GM12878 (cell line): ENCODE measurements at regions not wholly inside any gene's neighbourhood (a gene's known extent, or its start where the extent isn't known, plus 50 kb on each side); places are given as distances from the start of the nearest gene placed in this dataset.

Experiments
- ATAC-seq: fragments of 200-7000 bp; cut with Tn5 transposase; 3 replicates; pipeline ENCODE4 v1.9.1; 2020; ENCODE audit warnings: mild to moderate bottlenecking, moderate library complexity
- BruUV-seq: library from RNA; stranded (reverse); fragments of 400-500 nt; replicated peaks from 2 replicates; lab custom pipeline; 2021; lab: Mats Ljungman, UMichigan
- CTCF ChIA-PET: fragments of 300-600 bp; sonication (Branson Sonifier 250); formaldehyde crosslinking; extraction: SDS; loops from one replicate; lab custom pipeline; 2021; ENCODE audit warnings: inconsistent platforms; lab: Yijun Ruan, JAX
- POLR2A ChIA-PET: fragments of 350-600 bp; formaldehyde crosslinking; extraction: SDS; loops from one replicate; lab custom pipeline; 2021; ENCODE audit warnings: inconsistent platforms; lab: Charles Lee
- RAD21 ChIA-PET: fragments of 300-600 bp; sonication (Branson Sonifier 250); formaldehyde crosslinking; loops from one replicate; lab custom pipeline; 2023; ENCODE audit warnings: antibody characterized with exemption; ENCODE audit not compliant: unreplicated experiment; lab: Charles Lee
- SMC1A ChIA-PET: fragments of 300-600 bp; sonication (Branson Sonifier 250); formaldehyde crosslinking; loops from one replicate; lab custom pipeline; 2023; ENCODE audit not compliant: unreplicated experiment, uncharacterized antibody; lab: Charles Lee
- DNase-seq: peaks from one replicate; pipeline ENCODE4 v3.0.0-alpha.2; 2011; ENCODE audit warnings: low read depth, low spot score
- FAIRE-seq: peaks from 3 replicates; lab custom pipeline; 2011; peaks lifted over from hg19 to GRCh38; lab: Jason Lieb, UNC
- H2AFZ ChIP-seq: 2 replicates; pipeline ENCODE4 v1.6.0; 2011; ENCODE audit warnings: low read depth, low read length, control low read depth; ENCODE audit not compliant: control insufficient read depth
- H3K27ac ChIP-seq: 2 replicates; pipeline ENCODE4 v1.5.1; 2011; ENCODE audit warnings: control low read depth; ENCODE audit not compliant: control insufficient read depth, insufficient read depth
- H3K27me3 ChIP-seq, 2 experiments: replicated peaks in 1 of 2; 2 replicates each; pipeline versions ENCODE4 v1.6.0 to v1.6.1; 2011; ENCODE audit warnings: low read length in 1 of 2; ENCODE audit not compliant: control insufficient read depth in 2 of 2, insufficient read depth in 2 of 2
- H3K36me3 ChIP-seq, 2 experiments: 2 replicates each; pipeline ENCODE4 v1.5.1; 2011; ENCODE audit warnings: low read length in 1 of 2; ENCODE audit not compliant: control insufficient read depth in 2 of 2, insufficient read depth in 2 of 2
- H3K4me1 ChIP-seq: 2 replicates; pipeline ENCODE4 v1.6.1; 2011; ENCODE audit warnings: mild to moderate bottlenecking, low read length, moderate library complexity, mixed read lengths; ENCODE audit not compliant: control insufficient read depth, insufficient read depth
- H3K4me2 ChIP-seq: 2 replicates; pipeline ENCODE4 v1.6.0; 2011; ENCODE audit warnings: control low read depth; ENCODE audit not compliant: control insufficient read depth, insufficient read depth
- H3K4me3 ChIP-seq: fragments of 200-600 bp; sonication (generic); 2 replicates; pipeline ENCODE4 v1.5.1; 2016
- H3K79me2 ChIP-seq: 2 replicates; pipeline ENCODE4 v1.6.0; 2011; ENCODE audit warnings: low read length; ENCODE audit not compliant: control insufficient read depth, insufficient read depth
- H3K9ac ChIP-seq: 2 replicates; pipeline ENCODE4 v1.8.0; 2011; ENCODE audit warnings: low read length, control low read depth, mixed read lengths; ENCODE audit not compliant: control insufficient read depth, insufficient read depth
- H3K9me3 ChIP-seq: replicated peaks from 3 replicates; pipeline ENCODE4 v1.5.1; 2011; ENCODE audit warnings: mild to moderate bottlenecking, low read length; ENCODE audit not compliant: control insufficient read depth, insufficient read depth
- H4K20me1 ChIP-seq: 2 replicates; pipeline ENCODE4 v1.6.0; 2011; ENCODE audit not compliant: control insufficient read depth, insufficient read depth
- BACH1 ChIP-seq: fragments of 450-650 bp; IDR thresholded peaks from 2 replicates; pipeline ENCODE4 v1.6.1; 2017; ENCODE audit warnings: mild to moderate bottlenecking, borderline replicate concordance
- BCL11A ChIP-seq: IDR thresholded peaks from 2 replicates; pipeline ENCODE4 v1.6.1; 2011; ENCODE audit warnings: low read depth, low read length
- BCLAF1 ChIP-seq: fragments of 450-650 bp; IDR thresholded peaks from 2 replicates; pipeline ENCODE4 v1.6.1; 2017; ENCODE audit warnings: antibody characterized with exemption, mild to moderate bottlenecking, moderate library complexity
- CUX1 ChIP-seq: IDR thresholded peaks from 2 replicates; pipeline ENCODE4 v1.6.1; 2012; ENCODE audit warnings: improper control_type of control experiment, low read depth, low read length; ENCODE audit not compliant: insufficient replicate concordance
- ETV6 ChIP-seq, 2 experiments: fragments of 450-650 bp in 1 of 2; IDR thresholded peaks in 1 of 2; conservative IDR thresholded peaks in 1 of 2; 2 replicates each; pipeline ENCODE4 v1.6.1; 2014; ENCODE audit warnings: antibody characterized with exemption in 1 of 2, borderline replicate concordance in 1 of 2, low read depth in 1 of 2, mild to moderate bottlenecking in 1 of 2, moderate library complexity in 1 of 2
- FOS ChIP-seq: IDR thresholded peaks from 3 replicates; pipeline ENCODE4 v1.6.1; 2011; ENCODE audit warnings: borderline replicate concordance; ENCODE audit not compliant: insufficient read length; ENCODE audit errors: extremely low read depth
- HDAC6 ChIP-seq: fragments of 200-600 bp; sonication (generic); IDR thresholded peaks from one replicate; pipeline ENCODE4 v1.8.0; 2017; ENCODE audit warnings: antibody characterized with exemption; ENCODE audit not compliant: unreplicated experiment
- NR2C2 ChIP-seq: IDR thresholded peaks from 2 replicates; pipeline ENCODE4 v1.6.1; 2011; ENCODE audit warnings: borderline replicate concordance, low read depth; ENCODE audit not compliant: control insufficient read depth, insufficient read length
- SKIL ChIP-seq: fragments of 450-650 bp; IDR thresholded peaks from 2 replicates; pipeline ENCODE4 v1.6.1; 2017; ENCODE audit warnings: mild to moderate bottlenecking, low read depth, inconsistent platforms; ENCODE audit not compliant: poor library complexity, severe bottlenecking
- ZBTB33 ChIP-seq: fragments of 450-650 bp; IDR thresholded peaks from 2 replicates; pipeline ENCODE4 v1.6.1; 2017; ENCODE audit warnings: mild to moderate bottlenecking
- ZNF217 ChIP-seq: fragments of 450-650 bp; IDR thresholded peaks from 2 replicates; pipeline ENCODE4 v1.6.1; 2017; ENCODE audit warnings: antibody characterized with exemption, mild to moderate bottlenecking
- ZNF274 ChIP-seq: IDR thresholded peaks from one replicate; pipeline ENCODE4 v1.8.0; 2011; ENCODE audit not compliant: insufficient read length, insufficient read depth
- WGBS: methylation state at CpG from one replicate; pipeline ENCODE4 v1.1.6; 2016; ENCODE audit warnings: low lambda C conversion rate; ENCODE audit not compliant: insufficient replicate concordance, insufficient coverage; ENCODE audit errors: missing lambda C conversion rate; 5-methylcytosine and 5-hydroxymethylcytosine counted together
- in situ Hi-C: fragments of 300-500 bp; cut with MboI; formaldehyde crosslinking; loops from 9 replicates; pipeline ENCODE4 v1.14.3; 2018; ENCODE audit warnings: mixed read lengths
- intact Hi-C: fragments of 100-400 bp; cut with micrococcal nuclease; formaldehyde crosslinking; loops from one replicate; pipeline ENCODE4 v1.14.2; 2022; ENCODE audit not compliant: unreplicated experiment

GRCh38 chr3:117964814-117965213 is 1069.8 kb downstream of the IGSF11 start:
- Histone ChIP-seq H3K27ac (no peak overlapping the region), H3K4me3 (no peak overlapping the region), H3K4me1 (no peaks in the 10 kb centered on the region), H3K79me2 (no peaks in the 10 kb centered on the region), H3K9me3 (no peaks in the 10 kb centered on the region), H3K36me3 (no peaks in the 10 kb centered on the region), H2AFZ (no peak overlapping the region), H3K4me2 (no peak overlapping the region), H3K27me3 (no peaks in the 10 kb centered on the region; a peak in 1 of 4 replicates), H4K20me1 (no peaks in the 10 kb centered on the region), H3K9ac (no peak overlapping the region)
- SMC1A ChIA-PET: no interaction called here
- FAIRE-seq: no peak
- in situ Hi-C loops (no loop called here), intact Hi-C loops (no loop called here)
- CTCF ChIA-PET: no interaction called here
- RAD21 ChIA-PET: no interaction called here
- POLR2A ChIA-PET: no interaction called here
- WGBS: 8% methylated on average over 4 of the region's 4 CpGs
- no peak for DNase-seq
- BruUV-seq: no TSS peak
- ATAC-seq: no peak
- TF ChIP-seq ZNF274: no peak
- no peak for TF ChIP-seq ZNF217
- no peak for TF ChIP-seq BACH1
- TF ChIP-seq CUX1: no peak
- no peak for TF ChIP-seq SKIL
- TF ChIP-seq ZBTB33: no peak
- no peak for TF ChIP-seq HDAC6
- TF ChIP-seq BCLAF1: no peak
- no peak for TF ChIP-seq NR2C2
- TF ChIP-seq FOS: no peak
- TF ChIP-seq BCL11A: no peak
- TF ChIP-seq ETV6 (conservative IDR thresholded peaks at IDR 0.05 in 1 of 2, IDR thresholded peaks at IDR 0.05 in 1 of 2; ENCODE audit: borderline replicate concordance in 1 of 2, low read depth in 1 of 2): no peak
